ENCODE measurements at regions not wholly inside any gene's neighbourhood (a gene's known extent, or its start where the extent isn't known, plus 50 kb on each side); places are given as distances from the start of the nearest gene placed in this dataset.

DNA sequence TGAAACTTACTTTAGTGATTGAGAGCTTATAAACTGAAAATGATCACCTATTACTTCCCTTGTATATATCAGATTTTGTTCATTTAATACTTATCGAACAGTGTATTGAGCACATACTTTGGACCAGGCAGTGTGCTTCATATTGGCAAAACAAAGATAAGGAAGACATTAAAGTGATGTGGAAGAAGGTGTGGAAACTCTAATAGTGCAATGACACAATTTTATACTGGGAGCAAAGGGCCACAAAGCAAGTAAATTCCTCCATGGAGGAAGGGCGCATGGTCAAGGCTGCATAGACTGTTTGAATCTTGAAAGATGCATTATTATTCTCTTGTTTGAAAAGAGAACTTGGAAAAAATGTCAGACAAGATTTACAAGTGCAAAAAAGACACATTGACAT lies 936.5 kb upstream of the DDX18 start:
- H3K27ac Mint-ChIP-seq = no peak overlapping the region

DNA sequence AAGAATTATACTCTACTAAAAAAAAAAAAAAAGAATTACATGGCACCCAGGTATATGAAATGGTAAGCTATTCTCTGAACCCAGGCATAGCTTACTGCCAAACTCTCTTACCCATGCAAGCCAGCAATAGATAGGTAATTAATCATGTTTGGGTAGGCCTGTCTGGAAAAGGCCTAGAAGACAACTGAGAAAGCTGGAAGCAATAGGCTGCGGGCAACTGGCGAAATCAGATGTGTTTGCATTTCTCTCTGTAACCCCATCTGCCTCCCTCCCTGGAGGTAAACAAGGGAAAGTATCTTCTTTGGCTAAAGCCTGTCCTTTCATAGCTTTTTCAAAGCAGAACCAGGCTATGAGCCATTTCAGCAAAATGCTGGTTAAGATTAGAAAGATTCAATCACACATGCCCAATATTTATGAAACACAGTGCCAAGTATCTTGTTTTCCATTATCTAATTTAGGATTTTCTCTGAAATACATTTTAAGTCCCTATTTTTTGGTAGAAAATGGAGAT lies 934.8 kb upstream of the DDX18 start:
- no peak overlapping the region for H3K27ac Mint-ChIP-seq
- no peak for DNase-seq (ENCODE audit: low spot score, unreplicated experiment)
- peaks cover 4% of the 10 kb centered on the region for H3K4me1 Mint-ChIP-seq (ENCODE audit: low read depth)
- H3K9me3 Mint-ChIP-seq (ENCODE audit: low read depth) = no peaks in the 10 kb centered on the region
- TF ChIP-seq, protein P1, sequence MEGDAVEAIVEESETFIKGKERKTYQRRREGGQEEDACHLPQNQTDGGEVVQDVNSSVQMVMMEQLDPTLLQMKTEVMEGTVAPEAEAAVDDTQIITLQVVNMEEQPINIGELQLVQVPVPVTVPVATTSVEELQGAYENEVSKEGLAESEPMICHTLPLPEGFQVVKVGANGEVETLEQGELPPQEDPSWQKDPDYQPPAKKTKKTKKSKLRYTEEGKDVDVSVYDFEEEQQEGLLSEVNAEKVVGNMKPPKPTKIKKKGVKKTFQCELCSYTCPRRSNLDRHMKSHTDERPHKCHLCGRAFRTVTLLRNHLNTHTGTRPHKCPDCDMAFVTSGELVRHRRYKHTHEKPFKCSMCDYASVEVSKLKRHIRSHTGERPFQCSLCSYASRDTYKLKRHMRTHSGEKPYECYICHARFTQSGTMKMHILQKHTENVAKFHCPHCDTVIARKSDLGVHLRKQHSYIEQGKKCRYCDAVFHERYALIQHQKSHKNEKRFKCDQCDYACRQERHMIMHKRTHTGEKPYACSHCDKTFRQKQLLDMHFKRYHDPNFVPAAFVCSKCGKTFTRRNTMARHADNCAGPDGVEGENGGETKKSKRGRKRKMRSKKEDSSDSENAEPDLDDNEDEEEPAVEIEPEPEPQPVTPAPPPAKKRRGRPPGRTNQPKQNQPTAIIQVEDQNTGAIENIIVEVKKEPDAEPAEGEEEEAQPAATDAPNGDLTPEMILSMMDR (IDR thresholded peaks at IDR 0.05; ENCODE audit: unreplicated experiment) = no peak
- no peak overlapping the region for H3K4me3 Mint-ChIP-seq (ENCODE audit: low read depth)
- H3K27me3 Mint-ChIP-seq = no peaks in the 10 kb centered on the region
- no peaks in the 10 kb centered on the region for H3K36me3 Mint-ChIP-seq (ENCODE audit: insufficient read depth)

More for the DNA sequence above, 936.5 kb upstream of the DDX18 start:
- H3K27me3 Mint-ChIP-seq = no peaks in the 10 kb centered on the region
- H3K36me3 Mint-ChIP-seq (ENCODE audit: insufficient read depth) = peaks cover 1% of the 10 kb centered on the region
- peaks cover 5% of the 10 kb centered on the region for H3K9me3 Mint-ChIP-seq (ENCODE audit: low read depth)
- no peak overlapping the region for H3K4me3 Mint-ChIP-seq (ENCODE audit: low read depth)
- no peak for DNase-seq (ENCODE audit: low spot score, unreplicated experiment)
- TF ChIP-seq, protein P1 (IDR thresholded peaks at IDR 0.05; ENCODE audit: unreplicated experiment) = no peak
- peaks cover 4% of the 10 kb centered on the region for H3K4me1 Mint-ChIP-seq (ENCODE audit: low read depth)

DNA sequence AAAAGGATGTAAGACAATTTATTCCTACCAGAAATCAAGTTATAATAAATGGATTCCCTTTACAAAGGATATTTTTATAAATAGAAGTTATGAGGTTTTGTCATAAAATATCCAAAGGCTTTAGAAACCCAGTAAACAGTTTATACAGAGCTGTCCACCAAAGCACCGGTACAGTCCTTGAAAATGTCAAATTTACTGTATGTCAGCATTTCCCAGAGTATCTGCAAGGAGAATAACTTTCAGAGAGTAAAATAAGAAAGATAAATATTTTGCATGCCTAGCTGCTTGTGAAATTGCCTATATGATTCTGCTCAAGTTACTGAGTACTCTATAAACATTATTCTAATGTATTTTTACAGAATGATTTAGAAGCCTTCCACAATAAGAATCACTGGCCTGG lies 923.3 kb upstream of the DDX18 start:
- no peak overlapping the region for H3K27ac Mint-ChIP-seq
- TF ChIP-seq, protein P1 (IDR thresholded peaks at IDR 0.05; ENCODE audit: unreplicated experiment) = no peak
- no peaks in the 10 kb centered on the region for H3K4me1 Mint-ChIP-seq (ENCODE audit: low read depth)
- no peaks in the 10 kb centered on the region for H3K27me3 Mint-ChIP-seq
- peaks cover 22% of the 10 kb centered on the region for H3K9me3 Mint-ChIP-seq (ENCODE audit: low read depth)
- DNase-seq (ENCODE audit: low spot score, unreplicated experiment) = no peak
- H3K36me3 Mint-ChIP-seq (ENCODE audit: insufficient read depth) = no peaks in the 10 kb centered on the region
- H3K4me3 Mint-ChIP-seq (ENCODE audit: low read depth) = no peak overlapping the region

DNA sequence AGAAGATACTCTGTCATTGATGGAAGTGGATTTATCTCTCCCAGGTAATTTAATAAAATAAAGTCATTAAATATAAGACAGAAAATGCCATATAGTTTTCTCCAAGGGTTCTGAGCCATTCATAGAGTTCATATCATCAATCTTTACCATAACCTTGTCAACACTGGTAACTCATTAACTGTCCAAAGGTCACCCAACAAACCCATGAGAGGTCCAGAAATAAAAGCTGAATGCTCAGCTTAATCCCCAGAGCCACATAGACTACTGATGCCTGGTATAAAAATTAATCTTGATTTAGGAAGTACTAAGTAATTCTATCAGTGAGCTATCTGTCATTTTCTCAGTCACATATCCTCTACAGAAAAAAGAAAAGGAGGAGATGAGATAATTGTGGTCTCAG lies 903.0 kb upstream of the DDX18 start:
- Mint-ChIP-seq H3K27me3 (no peaks in the 10 kb centered on the region), H3K4me1 (ENCODE audit: low read depth) (peaks cover 7% of the 10 kb centered on the region), H3K36me3 (ENCODE audit: insufficient read depth) (no peaks in the 10 kb centered on the region), H3K27ac (no peak overlapping the region), H3K4me3 (ENCODE audit: low read depth) (no peak overlapping the region), H3K9me3 (ENCODE audit: low read depth) (no peaks in the 10 kb centered on the region)
- DNase-seq (ENCODE audit: low spot score, unreplicated experiment) = no peak
- TF ChIP-seq, protein P1 (IDR thresholded peaks at IDR 0.05; ENCODE audit: unreplicated experiment) = no peak

DNA sequence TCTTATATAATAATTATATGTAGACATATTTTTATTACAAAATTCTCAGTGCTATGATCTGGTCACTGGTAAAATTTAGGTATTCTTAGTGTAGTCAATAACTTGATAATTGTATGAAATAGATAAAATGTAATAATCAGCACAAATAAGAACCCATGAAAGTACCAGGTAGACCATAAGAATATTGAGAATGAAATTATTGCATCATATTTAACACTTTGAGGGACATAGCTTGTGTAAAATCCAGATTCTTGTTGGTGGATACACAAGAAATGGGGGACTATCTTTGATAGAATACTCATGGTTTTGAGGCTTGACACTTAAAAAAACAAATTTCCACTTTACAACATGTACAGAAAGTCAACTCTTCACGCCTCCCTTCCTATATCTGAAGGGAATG lies 898.8 kb upstream of the DDX18 start:
- Mint-ChIP-seq H3K27me3 (no peaks in the 10 kb centered on the region), H3K36me3 (ENCODE audit: insufficient read depth) (no peaks in the 10 kb centered on the region), H3K27ac (no peak overlapping the region), H3K4me1 (ENCODE audit: low read depth) (peaks cover 7% of the 10 kb centered on the region), H3K9me3 (ENCODE audit: low read depth) (no peaks in the 10 kb centered on the region), H3K4me3 (ENCODE audit: low read depth) (no peak overlapping the region)
- TF ChIP-seq, protein P1 (IDR thresholded peaks at IDR 0.05; ENCODE audit: unreplicated experiment) = no peak
- DNase-seq (ENCODE audit: low spot score, unreplicated experiment) = no peak
